ENCODE measurements at regions not wholly inside any gene's neighbourhood (a gene's known extent, or its start where the extent isn't known, plus 50 kb on each side); places are given as distances from the start of the nearest gene placed in this dataset.

DNA sequence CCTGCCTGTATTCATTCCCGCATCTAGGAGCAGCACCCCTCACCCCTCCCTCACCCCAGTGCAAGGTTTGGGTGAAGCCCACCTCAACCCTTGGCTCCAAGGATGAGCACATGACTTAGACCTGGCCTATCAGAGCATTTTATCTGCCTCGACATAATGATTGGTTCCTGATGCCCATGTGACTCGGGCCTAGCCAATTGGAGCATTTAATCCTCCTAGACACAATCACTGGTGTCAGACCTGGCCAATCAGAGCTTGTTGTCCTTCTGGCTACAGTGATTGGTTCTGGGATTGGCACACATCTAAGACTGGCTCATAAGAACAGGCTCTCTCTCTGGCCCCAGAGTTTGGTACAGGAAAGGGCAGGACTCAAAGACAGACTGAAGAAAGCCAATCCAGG is 73.1 kb upstream of the MYL2 start:
- no peak for DNase-seq

DNA sequence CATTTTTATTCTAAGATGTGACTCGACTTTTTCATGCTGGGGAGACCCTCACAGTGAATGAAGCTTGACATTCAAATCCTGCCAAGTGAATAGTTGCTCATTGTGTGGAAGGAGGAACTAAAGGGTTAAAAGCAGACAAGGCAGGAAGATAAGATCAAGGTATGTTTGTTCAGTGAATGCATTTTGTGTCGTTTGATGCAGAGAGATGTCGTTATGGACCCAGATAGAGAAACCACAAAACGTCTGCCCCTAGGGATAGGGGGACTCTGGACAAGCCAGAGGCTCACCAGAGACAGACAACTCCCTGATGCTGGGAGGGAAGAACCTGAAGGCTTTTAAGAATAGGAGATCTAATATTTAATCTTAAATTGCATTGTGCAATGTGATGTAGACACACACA is 72.5 kb upstream of the MYL2 start:
- DNase-seq = no peak

DNA sequence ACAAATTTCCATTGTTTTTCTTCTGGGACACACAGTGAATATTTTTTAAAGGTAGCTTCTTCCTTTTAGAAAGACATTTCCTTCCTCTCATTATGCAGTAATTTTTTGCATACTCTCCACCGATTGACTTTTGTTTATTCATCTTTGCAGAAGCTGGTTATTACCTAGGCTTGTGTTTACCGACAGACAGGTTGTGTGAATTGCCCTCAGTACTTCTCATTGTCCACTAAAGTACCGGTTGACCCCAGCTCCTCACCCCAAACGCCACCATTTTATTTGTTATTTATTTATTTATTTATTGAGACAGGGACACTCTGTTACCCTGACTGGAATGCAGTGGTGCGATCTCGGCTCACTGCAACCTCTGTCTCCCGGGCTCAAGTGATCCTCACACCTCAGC is 63.4 kb upstream of the MYL2 start:
- no peak for DNase-seq

DNA sequence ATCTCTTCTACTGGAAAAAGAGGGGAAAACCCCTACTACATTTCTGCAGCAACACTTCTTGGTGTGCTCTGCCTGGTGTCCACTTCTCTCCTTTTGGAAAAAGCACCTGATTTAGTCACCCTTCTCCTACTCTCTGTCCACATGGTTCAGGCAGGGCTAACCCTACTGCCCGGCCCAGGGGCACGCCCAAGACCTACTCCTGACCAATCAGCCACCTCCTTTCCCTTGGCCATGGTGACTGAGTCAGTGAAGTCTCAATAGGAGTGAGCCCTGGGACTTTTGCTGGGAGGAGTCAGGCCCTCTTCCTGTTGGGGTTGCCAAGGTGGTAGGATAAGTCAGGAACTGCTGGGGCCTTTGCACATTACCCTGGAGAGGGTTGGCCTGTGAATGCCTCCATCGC is 52.5 kb upstream of the MYL2 start:
- no peak for DNase-seq

DNA sequence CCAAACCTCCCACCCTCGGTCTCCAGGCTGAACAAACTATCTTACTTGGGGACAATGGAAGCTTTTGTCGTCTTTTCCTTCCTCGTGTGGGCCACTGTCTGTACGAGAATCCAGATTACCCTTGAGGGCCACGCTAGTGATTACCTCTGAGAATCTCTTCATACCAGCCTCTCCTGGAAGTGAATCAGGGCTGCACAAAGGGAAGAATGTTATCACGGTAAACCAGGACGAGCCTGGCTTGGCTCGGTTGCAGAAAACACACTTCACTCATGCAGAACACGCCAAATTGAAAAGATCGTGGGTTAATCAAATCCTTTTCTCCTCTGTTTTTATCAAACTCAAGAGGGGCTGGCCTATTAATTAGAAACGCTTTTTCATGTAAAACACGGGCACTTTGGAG is 51.6 kb upstream of the MYL2 start:
- DNase-seq = no peak

DNA sequence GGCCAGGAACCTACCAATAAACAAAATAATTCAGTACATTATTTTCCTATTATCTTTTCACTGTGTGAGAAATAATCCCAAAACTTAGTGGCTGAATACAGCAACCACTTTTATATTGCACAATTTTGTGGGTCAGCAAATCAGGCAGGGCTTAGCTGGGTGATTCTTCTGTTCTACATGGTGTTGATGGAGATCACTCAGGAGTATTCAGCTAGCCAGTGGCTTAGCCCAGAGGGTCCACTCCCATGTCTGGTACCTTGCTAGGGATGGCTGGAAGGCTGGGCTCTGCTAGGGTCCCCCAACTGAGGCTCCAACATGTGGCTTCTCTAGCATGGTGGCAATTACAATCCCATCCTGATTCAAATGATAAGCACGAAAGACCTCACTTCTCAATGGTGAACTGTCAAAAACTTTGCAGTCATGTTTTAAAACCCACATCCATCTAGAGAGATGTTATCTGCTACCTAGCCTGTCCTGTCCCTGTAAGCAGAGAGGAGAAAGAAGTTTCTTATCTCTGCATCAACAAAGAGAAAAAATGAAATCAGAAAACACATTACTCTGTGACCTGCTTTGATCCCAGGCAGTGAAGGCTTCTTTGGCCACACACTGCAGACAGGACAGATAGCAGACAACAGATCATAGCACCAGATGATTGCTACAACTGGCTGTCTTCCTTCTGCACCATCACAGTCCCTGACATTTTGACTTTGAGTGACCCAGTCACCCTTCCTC is 51.0 kb upstream of the MYL2 start:
- no peak for DNase-seq

Measured in NCI-H1694 treated with DMSO at 0.1 percent for 48 hours (cell line).